T follicular helper cell (primary cell): ENCODE measurements at regions not wholly inside any gene's neighbourhood (a gene's known extent, or its start where the extent isn't known, plus 50 kb on each side); places are given as distances from the start of the nearest gene placed in this dataset.

Experiments used
- DNase-seq: peaks from one replicate; pipeline ENCODE4 v3.0.0-alpha.2; 2020; ENCODE audit warnings: low read depth

DNA sequence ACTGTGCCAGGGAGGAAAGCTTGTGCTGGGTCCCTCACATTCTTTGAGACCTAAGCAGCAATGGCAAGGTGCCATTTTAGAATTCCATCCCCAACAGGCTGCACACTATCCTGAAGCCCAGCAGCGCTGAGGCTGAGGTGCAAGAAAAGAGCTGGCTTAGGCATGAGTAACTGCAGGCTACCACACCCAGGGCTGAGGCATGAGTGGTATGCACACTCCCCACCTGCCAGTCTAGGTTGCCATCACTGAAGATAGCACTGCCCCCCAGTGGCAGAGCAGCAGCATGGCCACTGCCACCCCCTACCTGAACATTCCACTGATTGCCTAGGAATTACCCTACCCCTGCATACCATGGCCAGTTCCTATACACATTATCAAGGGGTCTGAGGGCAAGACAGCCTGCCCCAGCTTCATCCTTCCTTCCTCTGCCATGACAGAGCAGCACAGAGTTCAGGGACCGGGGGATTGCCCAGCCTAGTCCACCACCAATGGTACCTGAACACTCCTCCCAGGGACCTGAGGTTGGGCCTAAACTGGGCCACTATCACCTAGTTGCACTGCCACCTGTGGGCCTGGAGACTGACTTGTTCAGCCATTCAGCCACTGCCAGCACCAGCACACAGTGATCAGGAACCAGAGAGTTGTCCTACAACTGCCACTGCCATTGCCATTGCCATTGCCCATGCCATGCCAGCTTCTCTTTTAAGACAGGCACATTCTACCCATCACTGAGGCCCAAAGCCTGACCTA, 129.8 kb downstream of the SATB1 start:
- DNase-seq, result no peak

DNA sequence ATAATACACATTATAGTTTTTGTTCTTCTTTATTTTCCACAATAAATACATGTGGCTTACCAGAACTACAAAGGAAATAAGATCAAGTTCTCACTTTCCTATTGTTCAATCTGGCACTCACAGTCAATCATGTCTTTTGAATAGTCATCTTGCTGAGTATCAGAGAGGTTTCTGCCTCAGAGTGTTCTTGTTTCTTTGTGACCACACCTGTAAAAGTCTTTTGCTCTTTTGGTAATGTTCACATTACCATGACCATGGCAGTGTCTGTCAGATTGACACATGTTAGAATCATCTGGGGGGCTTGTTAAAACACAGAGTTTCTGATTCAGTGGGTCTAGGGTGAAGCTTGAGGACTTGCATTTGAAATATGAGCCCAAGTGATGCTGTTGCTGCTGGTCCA, 135.0 kb downstream of the SATB1 start:
- DNase-seq, result no peak

DNA sequence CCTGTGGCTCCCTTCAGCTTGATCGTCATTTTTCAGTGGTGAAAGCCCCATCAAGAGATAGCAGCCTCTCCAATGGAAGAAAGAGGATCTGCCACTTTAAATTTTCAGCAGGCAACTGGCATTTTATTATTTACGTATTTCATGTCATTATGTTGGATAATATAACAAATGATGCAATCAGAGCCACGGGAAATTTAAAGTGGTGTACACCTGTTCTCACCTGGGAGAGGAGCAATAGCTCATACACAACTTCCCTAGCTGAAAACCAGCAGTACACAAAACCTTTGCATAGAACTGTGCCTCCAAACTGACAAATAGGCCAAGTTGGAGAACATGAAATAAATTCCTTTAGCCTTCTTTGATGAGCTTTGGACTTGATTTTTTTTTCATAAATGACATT, 136.9 kb downstream of the SATB1 start:
- DNase-seq, result no peak

DNA sequence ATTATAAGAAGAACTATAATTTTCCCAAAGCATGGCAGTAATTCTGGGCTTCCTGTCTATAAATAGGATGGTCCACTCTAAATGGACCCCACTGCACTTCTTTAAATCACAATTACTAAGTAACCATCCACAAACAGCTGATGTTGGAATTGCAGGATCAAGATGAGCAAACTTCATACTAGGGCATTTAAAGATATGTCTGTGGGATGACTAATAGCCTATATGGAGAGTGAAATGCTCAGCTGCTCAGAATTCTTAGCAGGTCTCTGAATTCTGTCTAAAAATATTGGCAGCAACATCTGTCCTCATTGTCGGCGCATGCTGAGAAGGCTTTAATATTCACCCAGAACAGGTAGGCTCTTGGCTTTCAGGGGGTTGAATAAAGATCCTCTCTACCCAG, 140.4 kb downstream of the SATB1 start:
- no peak for DNase-seq

DNA sequence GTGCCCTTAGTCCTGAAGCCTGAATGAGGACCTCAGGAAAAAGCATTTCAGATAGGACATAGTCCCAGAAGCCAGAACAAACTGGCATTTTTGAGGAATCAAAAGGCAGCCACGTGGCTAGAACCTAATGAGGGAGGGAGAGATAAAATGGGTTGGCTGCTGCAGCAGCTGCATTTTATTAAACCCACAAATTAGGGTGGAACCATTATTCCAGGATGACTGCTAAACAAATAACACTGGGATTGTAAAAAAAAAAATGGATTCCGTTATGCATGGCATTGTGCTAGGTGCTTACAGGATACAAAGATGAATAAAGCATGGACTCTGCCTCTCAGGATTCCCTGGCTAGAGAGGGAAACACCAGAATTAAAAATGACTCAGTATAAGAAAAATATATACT, 141.5 kb downstream of the SATB1 start:
- DNase-seq, result no peak

DNA sequence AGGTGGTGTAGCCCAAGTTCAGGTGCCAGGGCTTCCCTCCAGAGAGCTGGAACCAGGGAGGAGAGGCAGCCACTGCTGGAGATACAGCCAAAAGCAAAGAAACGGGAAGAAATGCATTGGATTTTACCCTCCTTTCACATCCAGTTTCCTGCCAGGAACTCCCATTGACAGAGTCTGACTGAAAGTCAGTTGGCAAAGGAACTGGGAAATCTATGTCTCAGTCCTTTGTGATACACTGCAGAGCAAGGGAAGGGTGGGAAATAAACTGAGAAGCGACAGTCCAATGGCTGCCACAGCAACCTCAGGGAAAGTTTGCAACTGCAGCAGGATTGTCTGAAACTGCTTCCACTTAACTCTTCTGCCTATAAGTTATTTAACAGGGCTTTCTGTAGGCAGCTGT, 142.6 kb downstream of the SATB1 start:
- no peak for DNase-seq

DNA sequence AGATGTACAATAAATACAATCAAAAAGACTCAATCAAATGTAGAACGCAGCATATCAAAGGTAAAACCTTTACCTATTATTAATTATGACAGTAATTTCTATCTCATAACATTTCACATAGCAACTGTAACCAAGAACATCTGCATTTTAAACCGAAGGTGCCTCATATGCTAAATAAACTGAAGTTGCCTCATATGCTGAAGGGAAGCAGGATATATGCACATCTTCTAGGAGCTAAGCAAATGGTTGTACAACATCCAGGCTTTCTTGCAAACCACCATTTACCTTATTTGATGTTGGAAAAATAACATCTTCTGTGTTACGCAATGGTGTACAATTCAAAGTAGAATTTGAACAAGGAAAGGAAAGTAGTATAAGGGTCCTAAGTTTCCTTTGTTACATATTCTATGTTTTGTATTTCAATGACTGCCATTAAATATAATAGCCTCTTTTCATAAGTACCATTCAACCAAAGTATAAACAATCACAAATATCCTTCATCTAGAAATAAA, 145.9 kb downstream of the SATB1 start:
- no peak for DNase-seq

DNA sequence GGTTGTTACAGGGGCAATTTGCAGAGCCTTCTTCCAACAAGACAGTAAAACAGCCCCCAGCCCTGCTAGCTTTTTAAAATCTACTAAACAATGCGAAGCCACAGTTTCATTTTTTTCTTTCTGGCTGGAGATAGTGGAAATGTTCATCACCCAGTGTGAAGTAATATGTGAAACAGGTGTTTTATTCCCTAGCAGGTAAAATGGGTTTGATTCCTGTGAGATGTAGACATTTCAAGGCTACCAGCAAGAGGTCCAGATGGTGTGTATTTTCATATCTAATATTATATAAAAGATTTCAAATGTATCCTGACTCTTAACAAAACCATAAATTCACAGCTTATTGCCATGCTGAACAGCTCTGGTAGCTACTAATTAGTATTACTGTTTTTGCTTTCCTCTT, 160.3 kb downstream of the SATB1 start:
- no peak for DNase-seq

DNA sequence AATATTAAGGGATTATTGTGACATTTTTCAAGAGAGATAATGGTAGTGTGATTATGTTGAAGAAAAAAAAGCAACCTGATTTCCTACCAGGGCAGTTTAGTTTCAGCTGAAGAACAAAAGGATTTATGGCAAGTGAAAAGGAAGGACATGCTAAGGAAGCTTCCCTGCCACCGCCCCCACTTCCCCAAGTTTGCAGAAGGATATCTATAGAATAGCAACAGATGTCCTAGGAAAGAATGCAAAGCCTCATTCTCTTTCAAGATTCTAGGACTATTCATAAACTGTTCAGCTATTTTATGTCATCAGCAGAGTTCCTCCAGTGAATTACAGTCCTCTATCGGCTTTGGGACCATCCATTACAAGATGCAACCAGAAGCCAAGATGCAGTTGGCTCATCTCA, 160.8 kb downstream of the SATB1 start:
- DNase-seq, result no peak

DNA sequence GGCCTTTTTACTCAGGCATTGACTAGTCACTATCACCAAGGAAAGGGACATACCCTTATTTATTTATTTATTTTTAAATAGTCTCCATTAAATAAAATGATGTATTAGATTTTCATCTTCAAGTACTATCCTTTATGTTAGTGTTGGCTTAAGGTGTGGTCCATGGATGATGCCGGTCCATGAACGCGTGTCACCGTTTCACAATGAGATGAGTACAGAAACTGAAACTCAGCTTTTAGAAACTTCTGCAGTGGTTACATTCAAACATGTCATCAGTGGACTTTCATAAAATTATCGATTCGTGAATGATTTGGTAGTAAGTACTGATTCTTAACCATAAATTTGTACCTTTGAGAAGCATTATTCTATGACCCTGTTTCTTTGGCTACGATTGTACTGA, 166.6 kb downstream of the SATB1 start:
- no peak for DNase-seq

DNA sequence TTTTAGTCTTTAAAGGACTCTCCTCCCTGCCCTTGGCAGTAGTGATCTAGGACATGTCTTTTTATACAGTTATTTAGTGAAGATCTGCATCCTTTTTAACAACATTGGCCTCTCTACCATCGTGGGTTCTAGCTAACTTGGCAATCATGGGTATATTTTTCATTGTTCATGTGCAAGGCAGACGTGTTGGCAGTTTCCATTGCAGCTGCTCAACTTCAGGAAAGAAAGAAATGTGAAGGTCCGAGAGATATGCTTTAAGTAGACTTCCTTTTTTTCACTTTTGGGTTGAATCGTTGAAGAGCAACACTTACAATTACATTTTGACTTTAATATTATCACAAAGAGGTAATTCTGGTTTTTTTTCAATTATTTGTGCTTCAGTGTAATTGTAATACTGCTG, 172.6 kb downstream of the SATB1 start:
- DNase-seq, result no peak

DNA sequence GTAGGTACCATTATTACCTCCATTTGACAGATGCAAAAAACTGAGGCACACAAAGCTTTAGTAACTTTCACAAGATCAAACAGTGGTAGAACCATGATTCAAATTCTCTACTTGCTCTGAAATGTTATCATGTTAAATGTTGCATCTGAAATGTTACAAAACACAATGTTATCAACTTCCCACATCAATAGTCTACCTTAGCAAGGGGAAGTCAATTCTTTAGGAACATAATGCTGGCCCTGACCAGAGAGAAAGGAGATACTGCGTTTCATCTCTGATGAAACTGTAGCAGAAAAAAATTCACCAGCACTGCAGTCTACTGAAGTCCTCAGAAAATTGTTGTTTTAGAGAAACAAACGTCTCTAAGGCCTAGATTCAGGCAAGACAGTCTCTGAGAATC, 174.1 kb downstream of the SATB1 start:
- DNase-seq, result no peak

DNA sequence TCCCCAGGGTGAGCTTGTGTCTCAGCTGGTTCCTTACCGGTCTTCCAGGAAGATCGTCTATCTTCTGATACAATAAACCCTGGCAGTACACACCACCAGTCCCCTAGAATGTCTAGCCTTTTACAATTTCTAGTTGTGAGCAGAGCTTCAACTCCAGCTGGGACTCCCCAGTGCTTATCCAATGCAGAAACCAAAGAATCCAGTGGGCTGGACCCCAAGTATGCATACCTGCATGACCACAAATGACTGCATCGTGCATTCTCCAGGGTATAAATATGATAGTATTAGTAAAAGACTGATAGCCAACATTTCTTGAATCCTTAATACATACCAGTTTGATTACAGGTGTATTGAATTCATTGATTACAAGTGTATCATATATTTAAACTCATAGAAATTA, 176.0 kb downstream of the SATB1 start:
- DNase-seq, result no peak

DNA sequence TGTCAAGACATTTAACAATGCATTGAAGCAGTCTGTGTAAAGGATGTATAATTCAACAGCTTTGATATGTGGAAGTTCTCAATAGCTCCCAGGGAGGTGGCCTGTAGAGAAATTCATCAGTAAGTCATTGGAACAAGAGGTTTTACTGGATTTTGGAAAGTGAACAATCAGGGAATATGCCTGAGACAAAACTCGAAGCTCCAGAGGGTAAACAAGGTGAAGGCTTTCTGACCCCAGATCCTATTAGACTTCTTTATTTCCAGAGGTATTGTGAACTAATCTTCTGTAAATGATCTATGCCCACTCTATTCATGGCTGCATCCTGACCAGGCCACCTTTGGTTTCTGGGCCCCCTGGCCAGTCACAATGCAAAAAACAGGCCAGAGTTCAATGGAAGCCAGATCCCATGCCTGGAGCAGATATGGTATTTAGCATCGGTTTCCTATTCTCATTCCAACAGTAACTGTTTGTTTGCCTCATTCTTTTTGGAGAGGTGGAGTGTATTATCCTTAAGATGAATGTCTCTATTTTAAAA, 177.3 kb downstream of the SATB1 start:
- DNase-seq, result no peak

DNA sequence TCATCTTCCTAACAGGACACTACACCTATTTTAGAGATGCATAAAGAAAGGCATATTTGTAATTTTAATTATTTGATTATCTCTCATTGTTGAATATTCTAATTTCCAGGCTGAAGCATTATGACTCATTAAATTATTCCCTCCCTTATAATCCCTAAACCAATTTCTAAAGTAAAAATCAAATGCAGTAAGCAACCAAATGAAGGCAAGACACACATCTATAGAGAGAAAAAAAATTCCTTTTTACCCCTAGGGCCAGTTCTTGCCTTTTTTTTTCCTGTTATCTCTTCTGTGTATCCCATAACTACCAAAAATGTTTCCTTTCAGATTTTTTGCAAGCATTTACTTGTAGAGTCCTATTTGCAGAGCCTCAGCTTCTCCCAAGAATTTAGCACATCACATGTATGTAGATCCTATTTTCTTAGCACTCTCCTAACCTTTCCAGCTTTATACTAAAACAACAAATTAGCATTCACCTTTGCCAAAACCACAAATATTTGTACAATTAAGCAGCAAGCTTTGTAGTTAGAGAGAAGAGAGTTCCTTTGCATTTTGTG, 177.9 kb downstream of the SATB1 start:
- no peak for DNase-seq

DNA sequence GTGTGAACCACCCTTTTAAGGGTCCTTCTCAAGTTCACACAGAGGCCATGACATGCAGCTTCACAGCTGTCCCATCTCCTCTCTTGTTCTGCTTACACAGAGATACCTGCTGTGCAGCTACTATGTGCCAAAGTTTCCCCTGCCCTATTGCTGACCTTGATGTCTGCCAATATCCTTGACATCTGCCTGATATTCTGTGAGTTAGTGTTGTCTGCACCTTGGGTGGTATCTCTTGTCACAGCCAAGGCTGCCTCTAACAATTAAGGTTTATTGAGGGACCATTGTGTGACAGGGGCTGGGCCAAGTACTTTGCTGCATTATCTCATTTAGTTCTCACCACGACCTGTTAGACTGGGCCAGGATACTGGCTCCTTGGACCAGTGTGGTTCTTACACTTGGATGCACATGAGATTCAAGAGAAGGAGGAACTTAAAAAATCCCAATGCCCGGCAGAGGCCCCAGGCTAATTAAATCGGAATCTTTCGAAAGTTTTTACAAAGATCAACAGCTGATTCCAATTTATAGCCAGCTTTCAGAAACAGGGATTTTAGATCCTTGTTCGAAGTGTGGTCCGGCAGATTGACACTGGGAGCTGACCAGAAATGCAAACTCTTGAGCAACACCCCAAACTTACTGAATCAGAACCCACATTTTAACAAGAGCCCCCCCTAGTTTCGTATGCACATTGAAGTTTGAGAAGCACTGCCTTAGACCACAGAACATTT, 178.6 kb downstream of the SATB1 start:
- no peak for DNase-seq

DNA sequence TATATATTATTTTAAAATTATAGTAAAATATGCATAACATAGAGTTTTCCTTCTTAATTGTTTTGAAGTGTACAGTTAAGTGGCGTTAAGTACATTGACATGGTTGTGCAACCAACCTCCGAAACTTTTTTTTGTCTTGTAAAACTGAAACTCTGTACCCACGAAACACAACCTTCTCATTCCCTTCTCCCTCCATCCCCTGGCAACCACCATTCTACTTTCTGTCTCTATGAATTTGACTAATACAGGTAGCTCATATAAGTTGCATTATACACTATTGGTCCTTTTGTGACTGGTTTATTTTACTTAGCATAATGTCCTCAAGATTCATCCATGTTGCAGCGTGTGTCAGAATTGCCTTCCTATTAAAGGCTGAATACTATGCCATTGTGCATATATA, 179.4 kb downstream of the SATB1 start:
- no peak for DNase-seq

DNA sequence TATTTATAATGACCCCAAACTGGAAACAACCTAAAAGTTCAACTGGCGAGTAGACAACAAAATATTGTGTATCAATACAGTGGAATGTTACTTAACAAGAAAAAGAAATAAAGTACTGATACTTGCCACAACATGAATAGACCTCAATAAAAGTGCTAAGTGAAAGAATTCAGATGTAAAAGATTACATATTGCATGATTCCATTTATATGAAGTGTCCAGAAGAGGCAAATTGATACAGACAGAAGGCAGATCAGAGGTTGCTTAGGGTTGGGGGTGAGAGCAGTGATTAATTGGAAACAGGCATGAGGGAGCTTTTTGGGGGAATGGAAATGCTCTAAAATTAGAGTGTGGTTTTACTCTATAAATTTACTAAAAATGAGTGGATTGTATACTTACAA, 183.3 kb downstream of the SATB1 start:
- no peak for DNase-seq

DNA sequence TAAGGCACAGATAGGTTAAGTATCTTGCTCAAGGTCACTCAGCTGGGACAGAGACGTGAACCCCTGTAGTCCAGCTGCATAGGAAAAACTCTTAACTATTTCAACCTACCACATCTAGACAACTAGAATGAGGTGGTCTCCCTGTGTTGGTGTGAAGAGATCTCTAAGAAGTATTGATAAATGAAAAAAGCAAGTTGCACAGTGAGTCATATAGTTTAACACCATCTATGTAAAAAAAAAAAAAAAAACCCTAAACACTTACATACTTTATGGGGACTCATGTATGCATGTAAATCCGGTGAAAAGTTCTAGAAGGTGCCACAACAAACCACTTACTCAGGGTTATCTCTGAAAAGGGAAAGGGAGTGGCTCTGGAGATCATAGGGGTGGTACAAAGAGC, 185.5 kb downstream of the SATB1 start:
- no peak for DNase-seq

DNA sequence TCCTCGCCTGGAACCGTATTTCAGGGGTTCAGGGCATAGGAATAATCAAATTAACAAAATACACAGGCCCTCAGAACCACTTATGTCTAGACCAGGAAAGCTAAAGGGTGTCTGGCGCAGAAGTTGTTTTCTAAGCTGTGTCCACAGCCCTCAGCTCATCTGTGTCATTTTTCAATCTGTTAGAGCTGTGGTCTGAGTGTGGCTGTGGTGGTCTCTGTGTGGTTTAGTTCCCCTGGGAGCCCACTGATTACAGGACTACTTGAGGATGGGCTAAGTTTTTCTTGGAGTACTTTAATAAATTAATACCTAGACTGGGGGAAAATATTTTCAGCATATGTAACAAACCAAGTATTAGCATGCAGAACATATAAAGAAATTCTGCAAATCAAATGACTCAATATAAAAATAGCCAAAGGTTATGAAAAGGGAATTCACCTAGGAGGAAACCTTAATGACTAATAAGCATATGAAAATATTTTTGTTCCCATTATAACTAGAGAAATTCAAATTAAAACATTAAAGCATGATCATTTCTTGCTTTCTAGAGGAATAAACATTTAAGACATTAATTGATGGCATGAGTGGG, 186.3 kb downstream of the SATB1 start:
- DNase-seq, result no peak

DNA sequence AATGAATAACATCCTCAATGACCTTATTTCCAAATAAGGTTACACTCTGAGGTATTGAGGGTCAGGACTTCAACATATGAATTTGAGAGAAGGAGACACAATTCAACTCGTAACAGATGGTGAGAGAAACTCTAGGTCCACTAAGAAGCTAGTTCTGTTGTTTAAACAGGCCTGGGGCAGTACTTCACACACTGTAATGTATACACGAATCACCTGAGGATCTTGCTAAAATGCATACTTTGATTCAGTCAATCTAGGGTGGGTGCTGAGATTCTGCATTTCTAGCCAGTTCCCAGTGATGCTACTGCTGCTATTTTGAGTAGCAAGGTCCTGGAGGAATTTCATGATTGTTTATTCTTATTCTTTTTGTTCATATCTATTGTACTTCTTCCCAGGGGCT, 186.8 kb downstream of the SATB1 start:
- no peak for DNase-seq

DNA sequence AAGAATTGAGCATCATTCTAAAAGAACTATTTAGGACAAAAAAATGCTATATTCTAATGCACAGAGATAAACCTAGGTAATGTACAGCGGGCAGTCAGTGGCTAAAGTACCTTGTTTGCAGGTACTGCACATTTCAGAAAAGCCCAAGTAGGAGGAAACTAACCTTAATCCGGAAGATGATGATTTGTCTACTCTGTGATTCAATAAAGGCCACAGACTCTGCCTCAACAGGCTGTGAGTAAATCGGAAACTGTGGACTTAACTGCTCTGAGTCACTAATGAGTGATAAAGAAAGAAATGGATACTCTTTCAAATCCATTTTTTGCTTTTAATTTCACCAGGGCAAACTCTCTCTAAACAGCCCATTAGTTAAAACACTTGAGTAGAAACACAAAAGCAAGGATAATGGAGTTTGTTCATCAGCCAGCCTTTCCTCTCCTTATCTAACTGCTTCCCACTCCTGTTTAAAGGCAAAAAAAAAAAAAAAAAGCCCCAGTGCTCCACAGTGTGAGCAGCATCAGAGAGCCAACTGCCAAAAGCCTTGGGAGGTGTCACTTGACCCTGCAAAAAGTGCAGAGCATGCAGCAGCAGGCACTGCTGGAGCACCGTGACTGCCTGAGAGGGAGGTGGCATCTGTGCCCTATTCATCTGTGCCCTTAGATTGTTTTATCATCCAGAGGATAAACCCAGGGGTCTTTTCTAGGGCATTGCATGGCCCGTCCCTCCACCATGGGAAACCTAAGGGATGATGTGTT, 187.7 kb downstream of the SATB1 start:
- DNase-seq, result no peak
